Erythroblast (primary cell): ENCODE measurements at regions not wholly inside any gene's neighbourhood (a gene's known extent, or its start where the extent isn't known, plus 50 kb on each side); places are given as distances from the start of the nearest gene placed in this dataset.

ENCODE experiments used
- GATA1 ChIP-seq: IDR thresholded peaks from 2 replicates; pipeline ENCODE4 v1.6.1; 2011; ENCODE audit warnings: low read depth, mild to moderate bottlenecking, control low read depth, low read length, moderate library complexity
- POLR2A ChIP-seq: IDR thresholded peaks from 2 replicates; pipeline ENCODE4 v1.6.1; 2011; ENCODE audit warnings: mild to moderate bottlenecking, low read length

DNA sequence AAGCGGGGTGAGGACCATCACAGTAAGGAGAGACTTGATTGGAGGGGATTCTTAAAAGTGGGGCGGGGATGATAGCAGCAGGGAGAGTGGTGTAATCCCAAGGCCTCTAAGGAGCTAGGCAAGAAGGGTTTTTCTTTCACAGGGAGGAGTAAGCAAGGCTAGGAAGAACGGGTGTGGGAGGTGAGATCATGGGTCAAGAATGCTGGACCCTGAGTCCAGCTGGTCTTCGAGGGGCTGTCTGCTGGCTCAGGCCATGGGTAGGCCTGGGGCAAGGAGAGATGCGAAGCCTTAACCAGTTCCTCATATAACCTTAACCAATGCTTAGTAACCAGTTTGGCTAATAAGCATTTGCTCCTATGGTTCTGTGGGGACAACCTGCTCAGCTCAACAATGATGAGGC is 599.1 kb downstream of the NPHP4 start:
- TF ChIP-seq POLR2A: no peak
- no peak for TF ChIP-seq GATA1
